Hepatocyte (in vitro differentiated cells): ENCODE measurements at regions not wholly inside any gene's neighbourhood (a gene's known extent, or its start where the extent isn't known, plus 50 kb on each side); places are given as distances from the start of the nearest gene placed in this dataset.

Experiments used
- DNase-seq: peaks from one replicate; pipeline ENCODE4 v3.0.0-alpha.2; 2016; ENCODE audit warnings: low spot score
- H2AFZ ChIP-seq: fragments of 200-600 bp; sonication (generic); 2 replicates; pipeline ENCODE4 v1.6.0; 2016; ENCODE audit warnings: antibody characterized with exemption, mild to moderate bottlenecking
- H3K27ac ChIP-seq: fragments of 200-600 bp; sonication (generic); 2 replicates; pipeline ENCODE4 v1.5.1; 2016; ENCODE audit warnings: mild to moderate bottlenecking
- H3K27me3 ChIP-seq: fragments of 200-600 bp; sonication (generic); 2 replicates; pipeline ENCODE4 v1.6.1; 2016
- H3K36me3 ChIP-seq: fragments of 200-600 bp; sonication (generic); replicated peaks from 2 replicates; pipeline ENCODE4 v1.5.1; 2016; ENCODE audit warnings: low read depth; ENCODE audit not compliant: insufficient read depth
- H3K4me1 ChIP-seq: fragments of 200-600 bp; sonication (generic); 2 replicates; pipeline ENCODE4 v1.5.1; 2016; ENCODE audit warnings: mild to moderate bottlenecking, moderate library complexity; ENCODE audit not compliant: insufficient read depth
- H3K4me2 ChIP-seq: fragments of 200-600 bp; sonication (generic); 2 replicates; pipeline ENCODE4 v1.6.0; 2016
- H3K4me3 ChIP-seq: fragments of 200-600 bp; sonication (generic); 2 replicates; pipeline ENCODE4 v1.5.1; 2016; ENCODE audit warnings: mild to moderate bottlenecking
- H3K79me2 ChIP-seq: fragments of 200-600 bp; sonication (generic); 2 replicates; pipeline ENCODE4 v1.6.0; 2017; ENCODE audit warnings: mild to moderate bottlenecking
- H3K9me2 ChIP-seq: fragments of 200-600 bp; sonication (generic); replicated peaks from 2 replicates; pipeline ENCODE4 v1.6.0; 2017; ENCODE audit warnings: mild to moderate bottlenecking; ENCODE audit not compliant: insufficient read depth
- H3K9me3 ChIP-seq: fragments of 200-600 bp; sonication (generic); 2 replicates; pipeline ENCODE4 v1.5.1; 2016; ENCODE audit warnings: low read depth, mild to moderate bottlenecking
- H4K20me1 ChIP-seq: fragments of 200-600 bp; sonication (generic); 2 replicates; pipeline ENCODE4 v1.6.0; 2016; ENCODE audit warnings: mild to moderate bottlenecking; ENCODE audit not compliant: insufficient read depth, poor library complexity, severe bottlenecking
- CTCF ChIP-seq: fragments of 200-600 bp; sonication (generic); IDR thresholded peaks from 2 replicates; pipeline ENCODE4 v1.5.1; 2016; ENCODE audit warnings: antibody characterized with exemption, mild to moderate bottlenecking; ENCODE audit not compliant: poor library complexity
- EZH2 ChIP-seq: fragments of 200-600 bp; sonication (generic); IDR thresholded peaks from 2 replicates; pipeline ENCODE4 v1.6.1; 2016; ENCODE audit warnings: antibody characterized with exemption, mild to moderate bottlenecking, borderline replicate concordance
- EZH2phosphoT487 ChIP-seq: fragments of 200-600 bp; sonication (generic); IDR thresholded peaks from one replicate; pipeline ENCODE4 v1.6.1; 2018; ENCODE audit warnings: antibody characterized with exemption, mild to moderate bottlenecking, low read depth, moderate library complexity; ENCODE audit not compliant: unreplicated experiment, severe bottlenecking
- WGBS: methylation state at CpG from one replicate; pipeline ENCODE4 v1.1.6; 2016; ENCODE audit warnings: low lambda C conversion rate; ENCODE audit errors: missing lambda C conversion rate; 5-methylcytosine and 5-hydroxymethylcytosine counted together

- no peaks in the 10 kb centered on the region for H3K36me3 ChIP-seq
- TF ChIP-seq EZH2 = no peak
- TF ChIP-seq CTCF = no peak
- TF ChIP-seq EZH2phosphoT487 = no peak
- no peaks in the 10 kb centered on the region for H3K4me1 ChIP-seq
- H3K79me2 ChIP-seq = no peaks in the 10 kb centered on the region
- H3K4me3 ChIP-seq = no peak overlapping the region
- no peak for DNase-seq
- H3K27me3 ChIP-seq = no peaks in the 10 kb centered on the region
- H3K4me2 ChIP-seq = no peak overlapping the region
- no peak overlapping the region for H3K27ac ChIP-seq
- no peaks in the 10 kb centered on the region for H4K20me1 ChIP-seq
- no peaks in the 10 kb centered on the region for H3K9me3 ChIP-seq
- no peaks in the 10 kb centered on the region for H3K9me2 ChIP-seq
- H2AFZ ChIP-seq = no peak overlapping the region
Measured at GRCh38 chr2:146267093-146267492, 1577.7 kb upstream of the ACVR2A start.

GRCh38 chr2:146265656-146266055 lies 1579.2 kb upstream of the ACVR2A start:
- WGBS = 56% methylated on average over 6 of the region's 6 CpGs
- H3K4me3 ChIP-seq = no peak overlapping the region
- no peak for DNase-seq
- no peaks in the 10 kb centered on the region for H3K9me2 ChIP-seq
- TF ChIP-seq EZH2 (no peak), CTCF (no peak), EZH2phosphoT487 (no peak)
- no peaks in the 10 kb centered on the region for H3K4me1 ChIP-seq
- H3K9me3 ChIP-seq = no peaks in the 10 kb centered on the region
- H2AFZ ChIP-seq = no peak overlapping the region
- H3K27me3 ChIP-seq = no peaks in the 10 kb centered on the region
- no peak overlapping the region for H3K4me2 ChIP-seq
- H3K79me2 ChIP-seq = no peaks in the 10 kb centered on the region
- H3K27ac ChIP-seq = no peak overlapping the region
- no peaks in the 10 kb centered on the region for H3K36me3 ChIP-seq
- no peaks in the 10 kb centered on the region for H4K20me1 ChIP-seq

GRCh38 chr2:146262606-146263005 lies 1582.2 kb upstream of the ACVR2A start:
- TF ChIP-seq EZH2 (no peak), EZH2phosphoT487 (no peak), CTCF (no peak)
- H3K4me1 ChIP-seq = no peaks in the 10 kb centered on the region
- H2AFZ ChIP-seq = no peak overlapping the region
- no peaks in the 10 kb centered on the region for H3K79me2 ChIP-seq
- H3K27me3 ChIP-seq = no peaks in the 10 kb centered on the region
- H3K9me2 ChIP-seq = no peaks in the 10 kb centered on the region
- no peaks in the 10 kb centered on the region for H4K20me1 ChIP-seq
- no peak overlapping the region for H3K4me3 ChIP-seq
- H3K27ac ChIP-seq = no peak overlapping the region
- DNase-seq = peak; percentile 4
- H3K4me2 ChIP-seq = no peak overlapping the region
- H3K9me3 ChIP-seq = no peaks in the 10 kb centered on the region
- H3K36me3 ChIP-seq = no peaks in the 10 kb centered on the region
- 93% methylated on average over 4 of the region's 4 CpGs for WGBS

- Histone ChIP-seq H3K4me1 (no peaks in the 10 kb centered on the region), H3K9me2 (no peaks in the 10 kb centered on the region), H3K9me3 (no peaks in the 10 kb centered on the region), H3K27me3 (no peaks in the 10 kb centered on the region), H3K36me3 (no peaks in the 10 kb centered on the region), H4K20me1 (no peaks in the 10 kb centered on the region), H3K79me2 (no peaks in the 10 kb centered on the region), H3K4me3 (no peak overlapping the region), H2AFZ (no peak overlapping the region), H3K27ac (no peak overlapping the region), H3K4me2 (no peak overlapping the region)
- WGBS = 77% methylated on average over 5 of the region's 5 CpGs
- DNase-seq = no peak
- TF ChIP-seq CTCF (no peak), EZH2phosphoT487 (no peak), EZH2 (no peak)
Measured at GRCh38 chr2:146260551-146260950, 1584.3 kb upstream of the ACVR2A start.
